ENCODE measurements at regions not wholly inside any gene's neighbourhood (a gene's known extent, or its start where the extent isn't known, plus 50 kb on each side); places are given as distances from the start of the nearest gene placed in this dataset.

- TF ChIP-seq EZH2 (IDR thresholded peaks at IDR 0.05; ENCODE audit: borderline replicate concordance, insufficient read depth, low read depth, low read length, poor library complexity, severe bottlenecking): no peak
- TF ChIP-seq, protein P1, sequence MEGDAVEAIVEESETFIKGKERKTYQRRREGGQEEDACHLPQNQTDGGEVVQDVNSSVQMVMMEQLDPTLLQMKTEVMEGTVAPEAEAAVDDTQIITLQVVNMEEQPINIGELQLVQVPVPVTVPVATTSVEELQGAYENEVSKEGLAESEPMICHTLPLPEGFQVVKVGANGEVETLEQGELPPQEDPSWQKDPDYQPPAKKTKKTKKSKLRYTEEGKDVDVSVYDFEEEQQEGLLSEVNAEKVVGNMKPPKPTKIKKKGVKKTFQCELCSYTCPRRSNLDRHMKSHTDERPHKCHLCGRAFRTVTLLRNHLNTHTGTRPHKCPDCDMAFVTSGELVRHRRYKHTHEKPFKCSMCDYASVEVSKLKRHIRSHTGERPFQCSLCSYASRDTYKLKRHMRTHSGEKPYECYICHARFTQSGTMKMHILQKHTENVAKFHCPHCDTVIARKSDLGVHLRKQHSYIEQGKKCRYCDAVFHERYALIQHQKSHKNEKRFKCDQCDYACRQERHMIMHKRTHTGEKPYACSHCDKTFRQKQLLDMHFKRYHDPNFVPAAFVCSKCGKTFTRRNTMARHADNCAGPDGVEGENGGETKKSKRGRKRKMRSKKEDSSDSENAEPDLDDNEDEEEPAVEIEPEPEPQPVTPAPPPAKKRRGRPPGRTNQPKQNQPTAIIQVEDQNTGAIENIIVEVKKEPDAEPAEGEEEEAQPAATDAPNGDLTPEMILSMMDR (IDR thresholded peaks at IDR 0.05): no peak
- Mint-ChIP-seq H3K4me1 (peaks cover 7% of the 10 kb centered on the region), H3K9me3 (ENCODE audit: insufficient read depth) (no peaks in the 10 kb centered on the region), H3K27me3 (no peaks in the 10 kb centered on the region), H3K4me3 (peak overlapping the region; percentile 10), H3K27ac (no peak overlapping the region)
- no peak overlapping the region for H3K4me2 ChIP-seq (replicated peaks; ENCODE audit: low read depth, low read length, poor library complexity, severe bottlenecking)
- CTCF ChIA-PET: no interaction called here
- no peaks in the 10 kb centered on the region for H3K79me2 ChIP-seq (ENCODE audit: control insufficient read depth, insufficient read depth, low read length)
- no peaks in the 10 kb centered on the region for H4K20me1 ChIP-seq (ENCODE audit: control insufficient read depth, insufficient read depth, low read length, poor library complexity, severe bottlenecking)
- no peak overlapping the region for H3K9ac ChIP-seq (ENCODE audit: low read length)
- DNase-seq: no peak
- no peaks in the 10 kb centered on the region for H3K27me3 ChIP-seq (replicated peaks in 1 of 4; ENCODE audit: control extremely low read depth in 1 of 4, control insufficient read depth in 3 of 4, insufficient read depth in 4 of 4, low read length in 3 of 4)
- WGBS (ENCODE audit: insufficient coverage): 83% methylated on average over 6 of the region's 11 CpGs
- no peaks in the 10 kb centered on the region for H3K4me1 ChIP-seq (ENCODE audit: control insufficient read depth in 2 of 2, insufficient read depth in 2 of 2, low read length in 2 of 2)
- no peak overlapping the region for H2AFZ ChIP-seq (ENCODE audit: insufficient read depth, low read depth, low read length, poor library complexity, severe bottlenecking)
- H3K27ac ChIP-seq (ENCODE audit: low read length in 2 of 2): no peak overlapping the region
- POLR2A ChIA-PET: no interaction called here
- H3K4me3 ChIP-seq (ENCODE audit: control extremely low read depth in 1 of 5, extremely low read depth in 1 of 5, insufficient read depth in 1 of 5, low read depth in 2 of 5, low read length in 4 of 5): no peak overlapping the region
- H3K9me3 ChIP-seq (ENCODE audit: control extremely low read depth in 1 of 3, control insufficient read depth in 2 of 3, insufficient read depth in 1 of 3, low read length in 2 of 3): no peaks in the 10 kb centered on the region
- H3K36me3 ChIP-seq (replicated peaks in 1 of 2; ENCODE audit: control extremely low read depth in 1 of 2, control insufficient read depth in 1 of 2, extremely low read depth in 1 of 2, insufficient read depth in 2 of 2, low read length in 1 of 2): no peaks in the 10 kb centered on the region
- intact Hi-C loops (cut with micrococcal nuclease): no loop called here
- ATAC-seq (ENCODE audit: low read depth): no peak
Observed at GRCh38 chr6:21375151-21376116, 218.1 kb upstream of the SOX4 start.

- ATAC-seq (ENCODE audit: low read depth) (no peak), DNase-seq (no peak)
- H3K36me3 ChIP-seq (replicated peaks in 1 of 2; ENCODE audit: control extremely low read depth in 1 of 2, control insufficient read depth in 1 of 2, extremely low read depth in 1 of 2, insufficient read depth in 2 of 2, low read length in 1 of 2): no peaks in the 10 kb centered on the region
- H3K9ac ChIP-seq (ENCODE audit: low read length): no peak overlapping the region
- no peak overlapping the region for H3K27ac ChIP-seq (ENCODE audit: low read length in 2 of 2)
- no peaks in the 10 kb centered on the region for H3K4me1 ChIP-seq (ENCODE audit: control insufficient read depth in 2 of 2, insufficient read depth in 2 of 2, low read length in 2 of 2)
- H2AFZ ChIP-seq (ENCODE audit: insufficient read depth, low read depth, low read length, poor library complexity, severe bottlenecking): no peak overlapping the region
- Mint-ChIP-seq H3K27me3 (no peaks in the 10 kb centered on the region), H3K27ac (no peak overlapping the region), H3K4me1 (peaks cover 7% of the 10 kb centered on the region), H3K4me3 (no peak overlapping the region), H3K9me3 (ENCODE audit: insufficient read depth) (no peaks in the 10 kb centered on the region)
- 95% methylated on average over 6 of the region's 6 CpGs for WGBS (ENCODE audit: insufficient coverage)
- no peaks in the 10 kb centered on the region for H3K79me2 ChIP-seq (ENCODE audit: control insufficient read depth, insufficient read depth, low read length)
- intact Hi-C loops (cut with micrococcal nuclease): no loop called here
- CTCF ChIA-PET: no interaction called here
- no peak overlapping the region for H3K4me2 ChIP-seq (replicated peaks; ENCODE audit: low read depth, low read length, poor library complexity, severe bottlenecking)
- H3K9me3 ChIP-seq (ENCODE audit: control extremely low read depth in 1 of 3, control insufficient read depth in 2 of 3, insufficient read depth in 1 of 3, low read length in 2 of 3): no peaks in the 10 kb centered on the region
- no peaks in the 10 kb centered on the region for H4K20me1 ChIP-seq (ENCODE audit: control insufficient read depth, insufficient read depth, low read length, poor library complexity, severe bottlenecking)
- no peak overlapping the region for H3K4me3 ChIP-seq (ENCODE audit: control extremely low read depth in 1 of 5, extremely low read depth in 1 of 5, insufficient read depth in 1 of 5, low read depth in 2 of 5, low read length in 4 of 5)
- H3K27me3 ChIP-seq (replicated peaks in 1 of 4; ENCODE audit: control extremely low read depth in 1 of 4, control insufficient read depth in 3 of 4, insufficient read depth in 4 of 4, low read length in 3 of 4): no peaks in the 10 kb centered on the region
- TF ChIP-seq, protein P1 (IDR thresholded peaks at IDR 0.05): no peak
- TF ChIP-seq EZH2 (IDR thresholded peaks at IDR 0.05; ENCODE audit: borderline replicate concordance, insufficient read depth, low read depth, low read length, poor library complexity, severe bottlenecking): no peak
- POLR2A ChIA-PET: no interaction called here
Observed at GRCh38 chr6:21377356-21377755, 216.2 kb upstream of the SOX4 start.

All from B cell (primary cell).